ENCODE measurements at regions not wholly inside any gene's neighbourhood (a gene's known extent, or its start where the extent isn't known, plus 50 kb on each side); places are given as distances from the start of the nearest gene placed in this dataset.

- no peak for TF ChIP-seq CTCF (conservative IDR thresholded peaks at IDR 0.05)
- no peaks in the 10 kb centered on the region for H3K36me3 ChIP-seq (ENCODE audit: control insufficient read depth, insufficient read depth, low read length)
- Mint-ChIP-seq H3K4me3 (no peak overlapping the region), H3K4me1 (peaks cover 4% of the 10 kb centered on the region), H3K27me3 (ENCODE audit: insufficient read depth) (peaks cover 4% of the 10 kb centered on the region), H3K36me3 (ENCODE audit: low read depth) (peaks cover 3% of the 10 kb centered on the region), H3K27ac (no peak overlapping the region), H3K9me3 (peaks cover 17% of the 10 kb centered on the region)
- no peak overlapping the region for H3K27ac ChIP-seq (ENCODE audit: low read depth, low read length)
- H3K27me3 ChIP-seq (ENCODE audit: control insufficient read depth, insufficient read depth, low read length, poor library complexity, severe bottlenecking): no peaks in the 10 kb centered on the region
- no peaks in the 10 kb centered on the region for H3K4me1 ChIP-seq (ENCODE audit: control insufficient read depth, insufficient read depth, low read length)
- H3K9me3 ChIP-seq (ENCODE audit: control insufficient read depth, low read length): peaks cover 15% of the 10 kb centered on the region
- DNase-seq: no peak
- no peak overlapping the region for H3K4me3 ChIP-seq (ENCODE audit: low read length)
- WGBS, 2 experiments (ENCODE audit: insufficient coverage in 1 of 2, insufficient read length in 1 of 2): 91 to 93% methylated on average over 3 of the region's 3 CpGs
- no peak overlapping the region for H3K9ac ChIP-seq (ENCODE audit: extremely low read depth, low read length, poor library complexity, severe bottlenecking)
Observed at GRCh38 chr16:65861131-65861731, 505.3 kb upstream of the CDH5 start.

GRCh38 chr16:65855171-65856145, 511.0 kb upstream of the CDH5 start:
- no peak overlapping the region for H3K4me3 Mint-ChIP-seq
- Histone ChIP-seq H3K27ac (ENCODE audit: low read depth, low read length) (no peak overlapping the region), H3K36me3 (ENCODE audit: control insufficient read depth, insufficient read depth, low read length) (no peaks in the 10 kb centered on the region), H3K27me3 (ENCODE audit: control insufficient read depth, insufficient read depth, low read length, poor library complexity, severe bottlenecking) (no peaks in the 10 kb centered on the region), H3K4me3 (ENCODE audit: low read length) (no peak overlapping the region), H3K4me1 (ENCODE audit: control insufficient read depth, insufficient read depth, low read length) (no peaks in the 10 kb centered on the region), H3K9ac (ENCODE audit: extremely low read depth, low read length, poor library complexity, severe bottlenecking) (no peak overlapping the region), H3K9me3 (ENCODE audit: control insufficient read depth, low read length) (peaks cover 11% of the 10 kb centered on the region)
- no peak overlapping the region for H3K27ac Mint-ChIP-seq
- TF ChIP-seq CTCF (conservative IDR thresholded peaks at IDR 0.05): no peak
- no peaks in the 10 kb centered on the region for H3K36me3 Mint-ChIP-seq (ENCODE audit: low read depth)
- WGBS, 2 experiments (ENCODE audit: insufficient coverage in 1 of 2, insufficient read length in 1 of 2): 92 to 97% methylated on average over 7 to 11 of the region's 11 CpGs
- no peaks in the 10 kb centered on the region for H3K4me1 Mint-ChIP-seq
- no peak for DNase-seq
- peaks cover 4% of the 10 kb centered on the region for H3K27me3 Mint-ChIP-seq (ENCODE audit: insufficient read depth)
- peaks cover 13% of the 10 kb centered on the region for H3K9me3 Mint-ChIP-seq

- Mint-ChIP-seq H3K9me3 (no peaks in the 10 kb centered on the region), H3K27ac (no peak overlapping the region), H3K4me1 (no peaks in the 10 kb centered on the region), H3K27me3 (ENCODE audit: insufficient read depth) (no peaks in the 10 kb centered on the region), H3K4me3 (no peak overlapping the region), H3K36me3 (ENCODE audit: low read depth) (no peaks in the 10 kb centered on the region)
- no peaks in the 10 kb centered on the region for H3K36me3 ChIP-seq (ENCODE audit: control insufficient read depth, insufficient read depth, low read length)
- no peak overlapping the region for H3K9ac ChIP-seq (ENCODE audit: extremely low read depth, low read length, poor library complexity, severe bottlenecking)
- no peak for DNase-seq
- no peak overlapping the region for H3K27ac ChIP-seq (ENCODE audit: low read depth, low read length)
- H3K4me3 ChIP-seq (ENCODE audit: low read length): no peak overlapping the region
- no peaks in the 10 kb centered on the region for H3K9me3 ChIP-seq (ENCODE audit: control insufficient read depth, low read length)
- H3K4me1 ChIP-seq (ENCODE audit: control insufficient read depth, insufficient read depth, low read length): no peaks in the 10 kb centered on the region
- H3K27me3 ChIP-seq (ENCODE audit: control insufficient read depth, insufficient read depth, low read length, poor library complexity, severe bottlenecking): no peaks in the 10 kb centered on the region
- TF ChIP-seq CTCF (conservative IDR thresholded peaks at IDR 0.05): no peak
- WGBS, 2 experiments (ENCODE audit: insufficient coverage in 1 of 2, insufficient read length in 1 of 2): 88 to 100% methylated on average over 1 of the region's 1 CpG
Observed at GRCh38 chr16:65846210-65846602, 520.3 kb upstream of the CDH5 start.

All from endodermal cell (in vitro differentiated cells).